H1 (cell line): ENCODE measurements at regions not wholly inside any gene's neighbourhood (a gene's known extent, or its start where the extent isn't known, plus 50 kb on each side); places are given as distances from the start of the nearest gene placed in this dataset.

ENCODE experiments used
- JUN ChIP-seq: IDR thresholded peaks from 2 replicates; pipeline ENCODE4 v1.6.1; 2011; ENCODE audit warnings: low read depth, mild to moderate bottlenecking, improper control_type of control experiment, low read length
- KDM1A ChIP-seq: fragments of 200-600, 300-600 bp; sonication (generic); IDR thresholded peaks from 2 replicates; pipeline ENCODE4 v1.7.1; 2016; ENCODE audit warnings: mild to moderate bottlenecking, low read length, borderline replicate concordance
- KDM4A ChIP-seq: IDR thresholded peaks from one replicate; pipeline ENCODE4 v1.7.1; 2012; ENCODE audit warnings: low read depth, mild to moderate bottlenecking, moderate library complexity, low read length, inconsistent platforms; ENCODE audit not compliant: severe bottlenecking
- MAFK ChIP-seq: IDR thresholded peaks from 2 replicates; pipeline ENCODE4 v1.6.1; 2012; ENCODE audit warnings: low read depth, mild to moderate bottlenecking, improper control_type of control experiment, low read length
- RBBP5 ChIP-seq: IDR thresholded peaks from 2 replicates; pipeline ENCODE4 v1.7.1; 2012; ENCODE audit warnings: low read depth, mild to moderate bottlenecking, inconsistent platforms, low read length, moderate library complexity, borderline replicate concordance
- RFX5 ChIP-seq: IDR thresholded peaks from 2 replicates; pipeline ENCODE4 v1.6.1; 2011; ENCODE audit warnings: low read depth, low read length, improper control_type of control experiment, borderline replicate concordance
- TF ChIP-seq, protein P1 (sequence below): fragments of 300-600 bp; sonication (generic); IDR thresholded peaks from 2 replicates; pipeline ENCODE4 v1.7.1; 2012; ENCODE audit warnings: low read length, moderate library complexity, mild to moderate bottlenecking, inconsistent platforms; ENCODE audit not compliant: insufficient replicate concordance
- TF ChIP-seq, protein P2 (sequence below), 3 experiments: IDR thresholded peaks; 1 replicate in 2 of 3; 2 replicates in 1 of 3; pipeline versions ENCODE4 v1.5.1 to v1.6.1; 2011; ENCODE audit warnings: low read length in 3 of 3, mild to moderate bottlenecking in 3 of 3, inconsistent platforms in 2 of 3, low read depth in 1 of 3, moderate library complexity in 1 of 3; ENCODE audit not compliant: insufficient read depth in 1 of 3; ENCODE audit errors: control extremely low read depth in 1 of 3

DNA sequence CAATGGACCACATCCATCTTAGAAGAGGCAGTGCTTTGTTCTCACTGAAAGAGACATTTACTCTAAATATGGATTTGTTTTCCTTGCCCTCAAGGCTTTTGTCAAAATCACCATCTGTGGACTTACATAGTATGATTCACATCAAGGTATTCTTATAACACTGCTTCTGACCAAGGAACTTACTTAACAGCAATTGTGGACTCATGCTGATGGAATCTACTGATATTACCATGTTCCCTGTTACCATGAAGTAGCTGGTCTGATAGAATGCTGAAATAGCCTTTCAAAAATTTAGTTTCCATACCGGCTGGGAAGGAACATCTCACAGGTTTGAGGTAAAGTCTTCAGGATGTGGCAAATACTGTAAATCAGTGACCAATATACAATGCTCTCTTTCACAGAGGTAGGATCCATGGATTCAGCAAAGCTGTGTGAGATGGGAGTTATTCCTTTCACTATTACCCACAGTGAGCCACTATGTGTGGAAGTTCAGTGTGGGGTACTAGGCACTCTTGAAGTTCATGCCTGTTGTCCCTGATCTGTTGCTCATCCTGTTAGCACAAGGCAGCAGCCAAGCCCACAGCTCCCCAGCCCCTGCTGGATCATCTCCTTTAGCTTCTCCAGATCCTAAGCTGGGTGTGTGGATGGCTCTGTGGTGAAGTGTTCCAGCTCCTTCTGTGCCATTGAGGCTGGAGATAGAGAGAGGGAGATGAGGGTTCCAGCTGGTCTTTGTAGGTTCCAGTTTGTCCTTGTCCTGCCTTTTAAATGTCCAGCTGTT, 126.4 kb downstream of the ATP23 start (continued):
- TF ChIP-seq, protein P1, sequence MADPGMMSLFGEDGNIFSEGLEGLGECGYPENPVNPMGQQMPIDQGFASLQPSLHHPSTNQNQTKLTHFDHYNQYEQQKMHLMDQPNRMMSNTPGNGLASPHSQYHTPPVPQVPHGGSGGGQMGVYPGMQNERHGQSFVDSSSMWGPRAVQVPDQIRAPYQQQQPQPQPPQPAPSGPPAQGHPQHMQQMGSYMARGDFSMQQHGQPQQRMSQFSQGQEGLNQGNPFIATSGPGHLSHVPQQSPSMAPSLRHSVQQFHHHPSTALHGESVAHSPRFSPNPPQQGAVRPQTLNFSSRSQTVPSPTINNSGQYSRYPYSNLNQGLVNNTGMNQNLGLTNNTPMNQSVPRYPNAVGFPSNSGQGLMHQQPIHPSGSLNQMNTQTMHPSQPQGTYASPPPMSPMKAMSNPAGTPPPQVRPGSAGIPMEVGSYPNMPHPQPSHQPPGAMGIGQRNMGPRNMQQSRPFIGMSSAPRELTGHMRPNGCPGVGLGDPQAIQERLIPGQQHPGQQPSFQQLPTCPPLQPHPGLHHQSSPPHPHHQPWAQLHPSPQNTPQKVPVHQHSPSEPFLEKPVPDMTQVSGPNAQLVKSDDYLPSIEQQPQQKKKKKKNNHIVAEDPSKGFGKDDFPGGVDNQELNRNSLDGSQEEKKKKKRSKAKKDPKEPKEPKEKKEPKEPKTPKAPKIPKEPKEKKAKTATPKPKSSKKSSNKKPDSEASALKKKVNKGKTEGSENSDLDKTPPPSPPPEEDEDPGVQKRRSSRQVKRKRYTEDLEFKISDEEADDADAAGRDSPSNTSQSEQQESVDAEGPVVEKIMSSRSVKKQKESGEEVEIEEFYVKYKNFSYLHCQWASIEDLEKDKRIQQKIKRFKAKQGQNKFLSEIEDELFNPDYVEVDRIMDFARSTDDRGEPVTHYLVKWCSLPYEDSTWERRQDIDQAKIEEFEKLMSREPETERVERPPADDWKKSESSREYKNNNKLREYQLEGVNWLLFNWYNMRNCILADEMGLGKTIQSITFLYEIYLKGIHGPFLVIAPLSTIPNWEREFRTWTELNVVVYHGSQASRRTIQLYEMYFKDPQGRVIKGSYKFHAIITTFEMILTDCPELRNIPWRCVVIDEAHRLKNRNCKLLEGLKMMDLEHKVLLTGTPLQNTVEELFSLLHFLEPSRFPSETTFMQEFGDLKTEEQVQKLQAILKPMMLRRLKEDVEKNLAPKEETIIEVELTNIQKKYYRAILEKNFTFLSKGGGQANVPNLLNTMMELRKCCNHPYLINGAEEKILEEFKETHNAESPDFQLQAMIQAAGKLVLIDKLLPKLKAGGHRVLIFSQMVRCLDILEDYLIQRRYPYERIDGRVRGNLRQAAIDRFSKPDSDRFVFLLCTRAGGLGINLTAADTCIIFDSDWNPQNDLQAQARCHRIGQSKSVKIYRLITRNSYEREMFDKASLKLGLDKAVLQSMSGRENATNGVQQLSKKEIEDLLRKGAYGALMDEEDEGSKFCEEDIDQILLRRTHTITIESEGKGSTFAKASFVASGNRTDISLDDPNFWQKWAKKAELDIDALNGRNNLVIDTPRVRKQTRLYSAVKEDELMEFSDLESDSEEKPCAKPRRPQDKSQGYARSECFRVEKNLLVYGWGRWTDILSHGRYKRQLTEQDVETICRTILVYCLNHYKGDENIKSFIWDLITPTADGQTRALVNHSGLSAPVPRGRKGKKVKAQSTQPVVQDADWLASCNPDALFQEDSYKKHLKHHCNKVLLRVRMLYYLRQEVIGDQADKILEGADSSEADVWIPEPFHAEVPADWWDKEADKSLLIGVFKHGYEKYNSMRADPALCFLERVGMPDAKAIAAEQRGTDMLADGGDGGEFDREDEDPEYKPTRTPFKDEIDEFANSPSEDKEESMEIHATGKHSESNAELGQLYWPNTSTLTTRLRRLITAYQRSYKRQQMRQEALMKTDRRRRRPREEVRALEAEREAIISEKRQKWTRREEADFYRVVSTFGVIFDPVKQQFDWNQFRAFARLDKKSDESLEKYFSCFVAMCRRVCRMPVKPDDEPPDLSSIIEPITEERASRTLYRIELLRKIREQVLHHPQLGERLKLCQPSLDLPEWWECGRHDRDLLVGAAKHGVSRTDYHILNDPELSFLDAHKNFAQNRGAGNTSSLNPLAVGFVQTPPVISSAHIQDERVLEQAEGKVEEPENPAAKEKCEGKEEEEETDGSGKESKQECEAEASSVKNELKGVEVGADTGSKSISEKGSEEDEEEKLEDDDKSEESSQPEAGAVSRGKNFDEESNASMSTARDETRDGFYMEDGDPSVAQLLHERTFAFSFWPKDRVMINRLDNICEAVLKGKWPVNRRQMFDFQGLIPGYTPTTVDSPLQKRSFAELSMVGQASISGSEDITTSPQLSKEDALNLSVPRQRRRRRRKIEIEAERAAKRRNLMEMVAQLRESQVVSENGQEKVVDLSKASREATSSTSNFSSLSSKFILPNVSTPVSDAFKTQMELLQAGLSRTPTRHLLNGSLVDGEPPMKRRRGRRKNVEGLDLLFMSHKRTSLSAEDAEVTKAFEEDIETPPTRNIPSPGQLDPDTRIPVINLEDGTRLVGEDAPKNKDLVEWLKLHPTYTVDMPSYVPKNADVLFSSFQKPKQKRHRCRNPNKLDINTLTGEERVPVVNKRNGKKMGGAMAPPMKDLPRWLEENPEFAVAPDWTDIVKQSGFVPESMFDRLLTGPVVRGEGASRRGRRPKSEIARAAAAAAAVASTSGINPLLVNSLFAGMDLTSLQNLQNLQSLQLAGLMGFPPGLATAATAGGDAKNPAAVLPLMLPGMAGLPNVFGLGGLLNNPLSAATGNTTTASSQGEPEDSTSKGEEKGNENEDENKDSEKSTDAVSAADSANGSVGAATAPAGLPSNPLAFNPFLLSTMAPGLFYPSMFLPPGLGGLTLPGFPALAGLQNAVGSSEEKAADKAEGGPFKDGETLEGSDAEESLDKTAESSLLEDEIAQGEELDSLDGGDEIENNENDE: no peak
- TF ChIP-seq KDM4A (no peak), RBBP5 (no peak), MAFK (no peak), JUN (no peak), RFX5 (no peak), KDM1A (no peak)
- TF ChIP-seq, protein P2, sequence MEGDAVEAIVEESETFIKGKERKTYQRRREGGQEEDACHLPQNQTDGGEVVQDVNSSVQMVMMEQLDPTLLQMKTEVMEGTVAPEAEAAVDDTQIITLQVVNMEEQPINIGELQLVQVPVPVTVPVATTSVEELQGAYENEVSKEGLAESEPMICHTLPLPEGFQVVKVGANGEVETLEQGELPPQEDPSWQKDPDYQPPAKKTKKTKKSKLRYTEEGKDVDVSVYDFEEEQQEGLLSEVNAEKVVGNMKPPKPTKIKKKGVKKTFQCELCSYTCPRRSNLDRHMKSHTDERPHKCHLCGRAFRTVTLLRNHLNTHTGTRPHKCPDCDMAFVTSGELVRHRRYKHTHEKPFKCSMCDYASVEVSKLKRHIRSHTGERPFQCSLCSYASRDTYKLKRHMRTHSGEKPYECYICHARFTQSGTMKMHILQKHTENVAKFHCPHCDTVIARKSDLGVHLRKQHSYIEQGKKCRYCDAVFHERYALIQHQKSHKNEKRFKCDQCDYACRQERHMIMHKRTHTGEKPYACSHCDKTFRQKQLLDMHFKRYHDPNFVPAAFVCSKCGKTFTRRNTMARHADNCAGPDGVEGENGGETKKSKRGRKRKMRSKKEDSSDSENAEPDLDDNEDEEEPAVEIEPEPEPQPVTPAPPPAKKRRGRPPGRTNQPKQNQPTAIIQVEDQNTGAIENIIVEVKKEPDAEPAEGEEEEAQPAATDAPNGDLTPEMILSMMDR (IDR thresholded peaks at IDR 0.05; ENCODE audit: control extremely low read depth in 1 of 3, insufficient read depth in 1 of 3, low read depth in 1 of 3, low read length in 3 of 3): no peak
